ENCODE measurements at regions not wholly inside any gene's neighbourhood (a gene's known extent, or its start where the extent isn't known, plus 50 kb on each side); places are given as distances from the start of the nearest gene placed in this dataset.
"Not testable (repeated sequence)": the region's sequence is repeated elsewhere in the genome, so short reads cannot be mapped to it uniquely, and the experiment has no call there.

DNA sequence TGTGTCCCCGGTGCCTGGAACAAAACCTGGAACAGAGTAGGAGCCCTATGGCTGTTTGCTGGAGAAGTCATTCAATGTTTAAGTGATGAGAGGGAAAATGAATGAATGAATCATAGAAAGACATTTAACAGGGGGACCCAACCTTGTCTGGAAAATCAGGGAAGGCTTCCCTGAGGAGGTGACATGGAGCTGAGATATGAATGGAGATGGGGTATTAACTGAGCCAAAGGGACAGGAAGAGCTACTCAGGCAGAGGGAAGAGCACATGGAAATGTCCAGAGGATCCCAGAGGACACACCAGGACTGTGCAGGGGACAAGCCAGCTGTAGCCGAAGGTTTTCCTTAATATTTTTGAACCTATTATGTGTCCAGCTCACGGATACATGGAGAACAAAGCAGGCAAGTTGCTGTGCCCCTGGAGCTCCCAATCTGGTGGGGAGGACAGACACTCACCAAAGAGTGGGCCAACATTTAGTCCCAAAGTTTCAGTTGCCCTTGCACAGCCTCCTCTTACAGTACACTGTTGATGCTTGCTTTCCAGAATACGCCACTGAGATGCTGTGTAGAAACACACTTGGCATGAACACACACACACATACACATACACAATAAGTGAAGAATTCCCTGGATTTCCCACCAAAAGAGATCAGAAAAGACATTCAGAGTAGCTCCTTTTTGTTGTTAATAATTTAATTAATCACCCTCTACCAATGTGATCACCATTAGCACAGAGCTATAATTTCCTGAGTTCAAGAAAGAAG lies 77.0 kb upstream of the PTPN1 start:
- DNase-seq, result no peak

DNA sequence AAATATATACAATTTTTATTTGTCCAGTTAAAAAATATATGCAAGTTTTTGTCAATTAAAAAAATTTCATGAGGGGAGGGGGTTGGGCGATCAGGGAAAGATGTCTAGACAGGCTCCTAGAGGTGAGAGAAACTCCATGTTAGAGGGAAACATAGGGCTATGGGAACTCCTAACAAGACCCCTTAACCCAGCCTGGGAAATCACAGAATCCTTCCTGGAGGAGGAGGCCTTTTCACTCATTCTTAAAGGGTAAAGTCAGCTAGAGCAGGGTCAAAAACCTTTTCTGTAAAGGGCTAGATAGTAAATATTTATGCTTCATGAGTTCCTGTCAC lies 75.9 kb upstream of the PTPN1 start:
- DNase-seq, result no peak

DNA sequence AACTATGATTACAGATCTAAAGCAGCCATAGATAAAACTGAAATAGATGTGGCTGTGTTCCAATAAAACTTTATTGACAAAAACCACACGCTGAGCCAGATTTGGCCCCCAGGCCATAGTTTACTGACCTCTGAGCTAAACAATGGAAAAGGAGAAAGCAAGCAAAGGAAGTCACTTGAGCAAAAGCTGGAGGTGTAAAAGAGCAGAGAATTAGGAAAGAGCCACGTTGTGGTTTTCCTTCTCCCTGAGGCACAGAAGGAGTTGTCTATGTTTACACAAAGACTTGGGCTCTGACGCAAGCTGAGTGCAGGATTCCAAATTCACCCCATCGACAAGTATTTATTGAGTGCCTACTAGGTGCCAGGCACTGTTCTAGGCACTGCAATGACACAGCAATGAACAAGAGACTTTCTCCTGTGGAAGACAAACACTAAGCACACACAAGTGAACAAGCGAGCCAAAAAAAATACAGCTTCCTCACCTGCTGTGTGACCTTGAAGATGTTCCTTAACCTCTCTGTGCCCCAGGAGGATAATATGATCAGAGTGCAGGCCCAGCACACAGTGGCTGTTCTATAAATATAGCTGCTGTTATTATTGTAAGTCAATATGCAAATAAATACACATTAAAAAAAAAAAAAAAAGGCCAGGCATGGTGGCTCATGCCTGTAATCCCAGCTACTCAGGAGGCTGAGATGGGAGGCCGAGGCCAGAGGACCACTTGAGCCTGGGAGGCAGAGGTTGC lies 75.4 kb upstream of the PTPN1 start:
- no peak for DNase-seq

DNA sequence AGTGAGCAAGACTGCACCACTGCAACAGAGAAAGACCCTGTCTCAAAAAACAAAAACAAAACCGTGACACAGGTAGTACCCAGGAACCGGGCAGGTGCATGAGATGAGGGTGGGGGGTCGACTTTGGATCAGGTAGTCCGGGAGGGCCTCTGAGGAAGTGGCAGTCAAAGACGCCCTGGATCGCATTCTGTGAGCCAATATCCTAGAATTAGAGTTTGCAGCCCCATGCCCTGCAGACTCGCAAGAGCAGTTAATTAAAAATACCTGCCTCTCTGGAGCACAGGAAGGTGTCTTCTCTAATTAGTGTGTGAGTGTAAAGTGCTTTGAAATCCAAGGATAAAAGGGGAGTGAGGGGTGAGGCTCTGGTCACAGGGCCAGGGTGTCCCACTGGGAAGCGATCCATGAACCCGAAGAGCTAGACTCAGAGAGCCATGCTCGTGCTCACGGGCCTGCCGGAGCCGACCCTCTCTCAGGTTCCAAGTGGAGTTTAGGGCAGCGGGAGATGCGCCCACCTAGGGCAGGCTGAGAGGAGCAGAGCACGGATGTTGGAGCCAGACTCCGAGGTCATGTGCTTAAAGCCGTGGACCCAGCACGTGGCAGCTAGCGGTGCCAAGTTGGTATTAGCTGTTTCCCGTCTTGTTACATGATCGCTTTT lies 74.7 kb upstream of the PTPN1 start:
- DNase-seq, result no peak

DNA sequence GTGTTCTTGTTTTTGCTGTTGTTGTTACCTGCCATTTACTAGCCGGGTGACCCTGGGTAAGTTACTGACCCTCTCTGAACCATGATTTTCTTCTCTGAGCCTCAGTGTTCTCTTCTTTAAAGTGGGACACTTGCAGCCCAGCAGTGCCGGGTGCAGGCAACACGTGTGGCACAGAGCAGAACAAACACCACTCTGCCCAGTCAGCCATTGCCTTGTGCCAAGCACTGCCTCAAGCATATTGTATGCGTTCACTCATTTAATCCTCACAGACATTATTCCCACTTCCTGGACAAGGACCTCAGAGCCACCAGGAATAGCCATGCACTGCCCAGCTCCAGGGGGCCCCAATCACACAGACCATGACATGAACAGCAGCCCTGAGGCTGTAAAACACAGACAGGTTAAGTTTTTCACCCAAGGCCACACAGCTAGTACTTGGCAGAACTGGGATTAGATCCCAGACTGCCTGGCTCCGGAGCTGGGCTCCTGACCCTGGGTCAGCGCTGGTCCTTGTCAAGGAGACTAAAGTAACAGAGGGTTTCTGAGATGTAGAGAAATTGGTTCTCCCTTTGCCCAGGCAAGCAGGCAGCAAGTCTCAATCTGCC lies 74.0 kb upstream of the PTPN1 start:
- DNase-seq, result no peak

DNA sequence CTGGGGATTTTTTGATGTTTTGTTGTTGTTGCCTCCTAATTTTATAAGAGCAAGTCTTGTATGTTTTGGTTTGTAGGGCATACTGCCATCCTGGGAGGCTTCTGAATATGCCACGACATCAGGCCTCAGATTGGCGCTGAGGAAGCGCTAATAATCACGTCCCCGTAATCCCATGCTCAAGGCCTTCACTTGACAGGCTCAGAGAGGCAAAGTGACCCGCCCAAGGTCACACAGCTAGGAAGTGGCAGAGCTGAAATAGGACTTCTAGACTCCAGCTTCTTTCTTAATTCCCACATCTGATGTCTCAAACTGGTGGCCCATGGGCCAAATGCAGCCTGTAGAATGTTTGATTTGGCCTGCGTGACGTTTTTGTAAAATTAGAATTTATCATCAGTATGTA lies 73.5 kb upstream of the PTPN1 start:
- DNase-seq, result no peak

DNA sequence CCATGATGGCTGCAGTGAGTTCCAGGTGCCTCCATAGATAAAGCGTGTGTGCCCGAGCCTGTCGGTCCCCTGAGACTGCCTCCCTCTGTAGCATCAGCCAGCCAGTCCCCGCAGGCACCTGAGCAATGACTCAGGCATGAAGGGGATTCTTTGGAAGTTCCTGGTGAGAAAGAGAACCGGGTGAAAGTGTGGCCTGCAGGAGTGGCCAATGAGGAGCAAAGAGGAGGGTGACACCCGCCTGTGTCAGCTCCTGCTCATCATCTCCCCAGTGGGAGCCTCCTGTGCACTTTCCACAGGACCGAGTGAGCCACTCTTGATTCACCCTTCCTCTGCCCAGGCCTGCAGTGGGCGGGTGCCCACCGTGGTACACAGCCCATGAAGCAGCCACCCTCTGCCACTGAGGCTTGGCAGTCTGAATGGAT lies 71.2 kb upstream of the PTPN1 start:
- no peak for DNase-seq

DNA sequence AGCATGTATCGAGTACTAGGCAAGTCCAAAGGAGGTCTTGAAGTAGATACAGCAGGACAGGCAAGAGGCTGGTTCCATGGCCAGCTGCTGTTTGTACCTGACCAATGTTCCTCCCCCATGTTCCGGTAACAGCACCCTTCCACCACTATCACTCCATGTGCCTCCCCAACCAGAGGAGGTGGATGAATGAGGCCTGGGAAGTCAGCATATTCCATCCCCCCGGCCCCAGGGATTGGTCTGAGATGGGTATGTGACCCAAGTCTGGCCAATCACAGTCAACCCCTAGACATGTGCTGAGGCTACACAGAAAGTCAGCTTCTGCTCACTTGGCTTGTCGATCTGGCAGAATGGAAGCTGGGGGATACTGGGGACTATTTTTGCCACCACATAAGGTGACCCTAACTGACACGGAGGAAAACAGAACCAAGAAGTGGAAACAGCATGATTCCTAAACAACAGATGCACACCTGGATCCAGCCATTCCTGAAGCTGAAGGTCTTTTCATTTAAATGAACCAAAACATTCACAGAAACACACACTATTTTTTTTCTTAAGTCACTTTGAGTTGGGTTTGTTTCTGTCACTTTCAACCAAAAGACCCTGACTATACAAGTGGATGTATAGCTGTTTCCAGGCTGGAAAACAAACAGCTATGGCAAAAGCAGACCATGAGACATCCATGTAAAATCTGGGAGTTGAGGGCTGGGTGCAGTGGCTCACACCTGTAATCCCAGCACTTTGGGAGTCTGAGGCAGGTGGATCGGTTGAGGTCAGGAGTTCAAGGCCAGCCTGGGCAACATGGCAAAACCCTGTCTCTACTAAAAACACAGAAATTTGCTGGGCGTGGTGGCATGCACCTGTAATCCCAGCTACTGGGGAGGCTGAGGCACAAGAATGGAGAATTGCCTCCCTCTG lies 70.4 kb upstream of the PTPN1 start:
- DNase-seq, result no peak

DNA sequence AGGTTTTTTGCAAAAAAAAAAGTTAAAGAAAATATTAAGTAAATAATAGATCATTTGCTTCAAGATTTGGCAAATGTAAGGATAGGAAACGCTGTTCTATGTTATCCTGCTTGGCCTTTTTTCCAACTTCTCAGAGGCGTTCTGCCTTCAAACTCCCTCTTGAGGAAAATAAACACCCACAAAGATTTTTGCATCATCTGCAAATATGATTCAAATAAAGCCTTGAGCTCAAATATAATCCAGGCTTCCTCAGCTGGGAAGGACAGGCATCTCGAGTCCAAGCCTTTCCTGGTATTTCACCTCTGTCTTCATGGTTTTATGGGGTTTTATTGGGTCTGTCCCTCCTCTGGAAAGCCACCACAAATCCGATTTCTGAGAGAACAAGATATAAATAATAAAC lies 67.7 kb upstream of the PTPN1 start:
- no peak for DNase-seq

DNA sequence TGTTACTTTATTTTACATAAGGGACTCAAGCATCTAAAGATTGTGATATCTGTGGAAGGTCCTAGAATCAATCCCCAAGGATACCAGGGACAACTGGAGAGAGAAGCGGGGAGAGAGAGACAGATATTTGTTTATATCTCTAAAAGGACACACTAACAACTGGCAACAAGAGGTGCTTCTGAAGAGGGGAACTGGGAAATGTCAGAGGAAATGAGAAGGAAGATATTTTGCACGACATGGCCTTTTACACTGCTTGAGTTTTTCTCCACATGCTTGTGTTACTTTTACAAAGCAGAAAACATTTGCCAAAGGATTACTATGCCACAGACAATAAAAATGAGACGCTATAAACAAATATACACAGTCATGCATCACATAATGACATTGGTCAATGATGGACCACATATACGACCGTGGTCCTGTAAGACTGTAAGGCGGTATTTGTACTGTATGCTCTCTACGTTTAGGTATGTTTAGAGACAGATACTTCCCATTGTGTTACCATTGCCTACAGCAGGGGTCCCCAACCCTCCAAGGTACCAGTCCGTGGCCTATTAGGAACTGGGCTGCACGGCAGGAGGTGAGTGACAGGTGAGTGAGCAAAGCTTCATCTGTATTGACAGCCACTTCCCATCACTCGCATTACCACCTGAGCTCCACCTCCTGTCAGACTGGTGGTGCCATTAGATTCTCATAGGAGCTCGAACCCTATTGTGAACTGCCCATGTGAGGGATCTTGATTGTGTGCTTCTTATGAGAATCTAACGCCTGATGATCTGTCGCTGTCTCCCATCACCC lies 64.6 kb upstream of the PTPN1 start:
- no peak for DNase-seq

DNA sequence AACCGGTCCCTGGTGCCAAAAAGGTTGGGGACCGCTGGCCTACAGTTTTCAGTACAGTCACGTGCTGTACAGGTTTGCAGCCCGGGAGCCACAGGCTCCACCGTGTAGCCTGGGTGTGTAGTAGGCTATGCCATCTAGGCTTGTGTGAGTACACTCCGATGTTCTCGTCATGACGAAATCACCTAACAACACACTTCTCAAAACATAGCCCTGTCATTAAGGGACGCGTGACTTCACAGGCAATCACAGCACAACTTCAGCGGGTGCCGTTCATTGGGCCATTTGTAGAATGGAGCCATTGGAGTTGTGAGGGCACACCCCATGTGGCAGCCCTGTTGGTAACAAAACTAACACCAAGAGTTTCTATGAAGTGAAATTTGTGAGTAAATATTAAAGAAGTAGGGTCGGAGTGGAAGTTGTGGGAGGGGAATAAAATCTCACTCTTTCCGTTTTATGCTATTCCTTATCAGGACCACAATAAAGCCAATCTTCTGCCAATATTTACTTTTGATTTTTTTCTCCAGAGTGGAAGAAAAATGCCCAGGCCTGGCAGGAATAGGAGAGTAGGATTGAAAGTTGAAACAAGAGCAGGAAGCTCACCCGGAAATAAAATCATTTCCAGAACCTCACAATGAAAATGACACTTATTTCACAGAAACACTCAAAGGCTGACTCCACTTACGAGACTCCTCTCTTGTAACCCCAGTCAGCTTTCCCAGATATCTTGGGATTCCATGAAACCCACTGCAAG lies 63.7 kb upstream of the PTPN1 start:
- no peak for DNase-seq

DNA sequence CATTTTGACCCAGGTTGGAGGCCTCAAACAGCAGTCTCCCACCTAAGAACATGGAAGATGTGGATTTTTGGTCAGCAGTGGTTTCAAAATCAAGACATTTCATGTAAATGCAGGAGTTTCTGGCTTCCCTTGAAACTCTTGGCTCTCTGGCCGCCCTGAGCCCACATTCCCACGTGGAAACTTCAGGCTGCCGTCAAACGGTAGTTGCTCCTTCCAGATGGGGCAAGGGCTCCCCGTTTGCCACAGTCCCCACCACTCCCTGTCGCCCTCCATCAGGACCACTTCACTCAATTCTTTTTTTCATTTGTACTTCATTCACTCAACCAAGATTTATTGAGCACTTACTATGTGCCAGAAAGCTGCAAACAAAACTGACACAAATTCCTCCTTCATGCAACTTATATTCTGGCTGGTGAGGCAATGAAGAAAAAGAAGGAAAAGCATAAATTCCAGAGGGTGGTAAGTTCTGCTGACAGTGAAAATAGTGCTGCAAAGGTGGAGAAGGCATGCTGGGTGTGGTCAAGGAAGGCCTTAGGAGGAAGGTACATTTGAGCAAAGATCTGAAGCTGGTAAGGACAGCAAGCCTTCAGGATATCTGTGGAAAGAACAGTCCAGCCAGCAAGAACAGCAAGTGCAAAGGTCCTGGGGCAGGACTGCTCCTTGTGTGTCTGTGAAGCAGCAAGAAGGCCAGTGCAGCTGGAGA lies 62.9 kb upstream of the PTPN1 start:
- no peak for DNase-seq

DNA sequence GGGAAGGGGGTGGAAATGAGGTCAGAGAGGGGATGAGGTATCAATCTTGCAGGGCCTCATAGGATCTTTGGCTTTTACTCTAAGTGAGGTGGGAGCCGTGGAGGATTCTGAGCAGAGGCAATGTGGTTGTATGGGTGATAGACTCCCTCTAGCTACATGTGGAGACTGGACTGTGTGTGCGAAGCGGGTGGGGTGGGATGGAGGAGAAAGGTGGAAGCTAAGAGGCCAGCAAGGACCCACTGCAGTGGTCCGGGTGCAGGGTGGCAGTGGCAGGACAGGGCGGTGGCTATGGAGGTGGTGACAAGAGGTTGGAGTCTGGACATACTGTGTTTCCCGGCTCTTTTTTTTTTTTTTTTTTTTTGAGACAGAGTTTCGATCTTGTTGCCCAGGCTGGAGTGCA lies 62.4 kb upstream of the PTPN1 start:
- no peak for DNase-seq

DNA sequence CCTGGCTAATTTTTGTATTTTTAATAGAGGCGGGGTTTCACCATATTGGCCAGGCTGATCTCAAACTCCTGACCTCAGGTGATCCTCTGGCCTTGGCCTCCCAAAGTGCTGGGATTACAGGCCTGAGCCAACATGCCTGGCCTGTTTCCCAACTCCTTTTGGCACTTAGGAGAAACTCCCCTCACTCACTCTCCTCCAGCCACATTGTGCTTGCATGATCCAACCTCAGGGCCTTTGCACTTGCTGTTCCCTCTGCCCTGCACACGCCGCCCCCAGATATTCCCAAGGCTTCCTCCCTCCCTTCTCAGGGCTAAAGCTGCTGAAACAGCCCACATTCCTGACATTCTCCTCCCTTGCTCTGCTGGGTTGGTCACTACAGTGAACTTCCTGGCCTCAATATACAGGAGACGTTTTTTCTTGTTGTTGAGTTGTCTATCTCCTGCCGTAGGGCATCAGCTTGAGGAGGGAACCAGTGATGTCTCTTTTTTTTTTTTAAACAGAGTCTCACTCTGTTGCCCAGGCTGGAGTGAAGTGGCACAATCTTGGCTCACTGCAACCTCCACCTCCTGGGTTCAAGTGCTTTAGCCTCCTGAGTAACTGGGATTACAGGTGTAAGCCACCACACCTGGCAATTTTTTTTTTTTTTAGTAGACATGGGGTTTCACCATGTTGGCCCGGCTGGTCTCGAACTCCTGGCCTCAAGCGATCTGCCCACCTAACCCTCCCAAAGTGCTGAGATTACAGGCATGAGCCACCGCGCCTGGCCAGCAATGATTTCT lies 61.4 kb upstream of the PTPN1 start:
- not testable (repeated sequence) for DNase-seq

DNA sequence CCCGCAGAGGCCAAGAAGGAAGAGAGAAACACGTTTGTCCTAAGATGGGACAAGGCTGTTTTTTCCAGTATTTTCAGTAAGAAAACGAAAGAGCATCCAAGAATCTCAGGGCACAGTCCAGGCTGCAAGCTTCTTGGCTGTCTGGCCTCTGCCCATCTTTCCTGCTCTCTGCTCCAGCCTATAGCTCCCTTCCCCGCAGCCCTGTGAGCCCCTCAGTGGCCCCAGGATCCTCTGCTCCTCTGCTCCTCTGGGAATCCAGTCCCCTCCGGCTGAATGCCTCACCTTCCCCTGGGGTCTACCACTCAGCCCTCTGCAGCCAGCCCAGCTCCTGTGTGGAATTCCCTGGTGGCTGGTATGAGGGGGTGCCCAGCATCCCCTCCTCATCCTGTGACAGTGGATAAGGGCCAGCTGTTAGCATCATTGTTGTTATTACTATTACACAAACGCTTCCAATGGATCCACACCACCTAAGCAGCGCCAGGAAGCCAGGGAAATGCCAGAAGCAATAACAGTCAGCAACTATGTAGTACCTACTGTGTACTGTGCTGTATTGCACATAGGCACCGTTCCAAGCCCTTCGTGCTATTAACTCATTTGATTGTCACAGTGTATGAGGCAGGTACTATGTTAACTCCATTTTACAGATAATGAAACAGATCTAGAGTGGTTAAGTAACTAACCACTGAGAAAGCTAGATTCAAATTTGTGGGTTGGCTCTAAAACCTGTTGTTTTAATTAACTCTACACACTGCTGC lies 60.3 kb upstream of the PTPN1 start:
- DNase-seq, result no peak

DNA sequence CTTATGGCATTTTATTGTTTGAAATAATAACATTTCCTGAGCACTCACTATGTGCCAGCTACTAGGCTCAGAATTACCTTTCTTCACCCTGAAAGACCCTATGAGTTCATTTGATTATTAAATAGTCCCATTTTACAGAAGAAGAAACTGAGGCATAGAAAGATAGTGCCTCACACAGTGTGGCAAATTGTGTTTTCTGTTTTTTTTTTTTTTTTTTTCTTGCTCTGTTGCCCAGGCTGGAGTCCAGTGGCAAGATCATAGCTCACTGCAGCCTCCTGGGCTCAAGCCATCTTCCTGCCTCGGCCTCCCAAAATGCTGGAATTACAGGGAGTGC lies 59.7 kb upstream of the PTPN1 start:
- no peak for DNase-seq

DNA sequence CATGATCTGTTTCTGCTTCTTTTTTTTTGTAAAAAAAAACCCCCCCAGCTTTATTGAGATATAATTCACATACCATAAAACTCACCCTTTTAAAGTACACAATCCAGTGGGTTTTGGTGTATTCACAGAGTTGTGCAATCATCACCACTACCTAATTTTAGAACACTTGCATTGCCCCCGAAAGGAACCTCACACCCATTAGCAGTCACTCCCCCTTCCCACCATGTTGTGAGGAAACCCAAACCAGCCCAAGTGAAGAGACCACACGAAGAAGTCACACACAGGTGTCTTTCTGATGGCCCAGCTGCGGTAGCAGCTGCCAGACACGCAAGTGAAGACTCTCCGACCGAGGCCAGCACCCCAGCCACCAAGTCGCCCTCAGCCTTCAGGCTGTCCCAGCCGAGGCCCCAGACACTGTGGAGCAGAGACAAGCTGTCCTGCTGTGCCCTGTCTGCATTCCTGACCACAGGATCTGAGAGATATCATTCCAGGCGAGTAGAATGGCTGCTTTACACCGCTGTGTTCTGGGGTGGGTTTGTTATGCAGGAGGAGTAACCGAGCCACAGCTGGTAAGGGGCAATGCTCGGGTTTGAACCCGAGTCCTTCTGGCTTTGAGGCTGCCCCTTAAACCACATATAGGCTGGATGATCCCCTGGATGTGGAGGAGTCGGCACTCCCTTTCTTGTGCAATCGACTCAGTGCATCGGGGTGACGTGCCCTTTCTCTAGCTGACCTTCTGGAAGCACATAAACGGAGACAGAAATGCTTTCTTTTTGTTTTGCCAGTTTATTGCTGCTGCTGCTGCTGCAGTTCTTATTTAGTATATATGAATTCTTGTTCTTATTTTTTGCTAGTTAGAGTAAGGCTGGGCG lies 59.1 kb upstream of the PTPN1 start:
- no peak for DNase-seq

Data from NCI-H2107 (cell line).